NB4 (cell line): ENCODE measurements at regions not wholly inside any gene's neighbourhood (a gene's known extent, or its start where the extent isn't known, plus 50 kb on each side); places are given as distances from the start of the nearest gene placed in this dataset.
"Not testable (repeated sequence)": the region's sequence is repeated elsewhere in the genome, so short reads cannot be mapped to it uniquely, and the experiment has no call there.

Experiments
- DNase-seq: peaks from one replicate; pipeline ENCODE4 v3.0.0; 2010; ENCODE audit warnings: low read depth
- H3K4me3 ChIP-seq: one replicate; pipeline ENCODE4 v1.5.1; 2011; ENCODE audit warnings: mild to moderate bottlenecking, low read depth, low read length, moderate library complexity
- CTCF ChIP-seq: IDR thresholded peaks from one replicate; pipeline ENCODE4 v1.5.1; 2012; ENCODE audit warnings: low read depth, low read length
- MYC ChIP-seq: IDR thresholded peaks from 2 replicates; pipeline ENCODE4 v1.6.1; 2011; ENCODE audit warnings: low read depth, low read length
- POLR2A ChIP-seq: IDR thresholded peaks from 2 replicates; pipeline ENCODE4 v1.6.1; 2011; ENCODE audit warnings: mild to moderate bottlenecking; ENCODE audit not compliant: insufficient read length; ENCODE audit errors: extremely low read depth
- TF ChIP-seq, protein P1 (sequence below): IDR thresholded peaks from 2 replicates; pipeline ENCODE4 v1.6.1; 2011; ENCODE audit warnings: low read depth, low read length

- no peak for DNase-seq
These were observed 71.5 kb upstream of the RTL6 start for GRCh38 chr22:44569561-44569991.

GRCh38 chr22:44567846-44568493 is 69.9 kb upstream of the RTL6 start:
- TF ChIP-seq MYC, result no peak
- peak; percentile 67 for TF ChIP-seq CTCF
- DNase-seq, result peak; percentile 58
- H3K4me3 ChIP-seq, result no peak overlapping the region

More at GRCh38 chr22:44569561-44569991, 71.5 kb upstream of the RTL6 start:
- no peak for TF ChIP-seq POLR2A
- TF ChIP-seq CTCF, result no peak
- TF ChIP-seq, protein P1, sequence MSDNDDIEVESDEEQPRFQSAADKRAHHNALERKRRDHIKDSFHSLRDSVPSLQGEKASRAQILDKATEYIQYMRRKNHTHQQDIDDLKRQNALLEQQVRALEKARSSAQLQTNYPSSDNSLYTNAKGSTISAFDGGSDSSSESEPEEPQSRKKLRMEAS, result no peak
- TF ChIP-seq MYC, result no peak
- H3K4me3 ChIP-seq, result no peak overlapping the region

- H3K4me3 ChIP-seq, DNase-seq: not testable (repeated sequence)
These were observed 69.4 kb upstream of the RTL6 start for GRCh38 chr22:44567378-44567841.

DNA sequence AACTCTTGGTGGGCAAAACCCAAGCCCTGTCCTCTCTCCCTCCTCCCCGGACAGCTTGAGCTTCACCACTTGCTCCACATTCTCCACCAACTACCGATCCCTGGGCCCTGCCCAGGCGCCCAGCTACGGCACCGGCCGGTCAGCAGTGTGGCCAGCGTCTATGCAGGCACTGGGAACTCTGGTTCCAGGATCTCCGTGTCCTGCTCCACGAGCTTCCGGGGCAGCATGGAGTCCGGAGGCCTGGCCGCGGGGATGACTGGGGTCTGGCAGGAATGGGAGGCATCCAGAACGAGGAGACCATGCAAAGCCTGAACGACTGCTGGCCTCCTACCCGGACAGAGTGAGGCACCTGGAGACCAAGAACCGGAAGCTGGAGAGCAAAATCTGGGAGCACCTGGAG is 68.9 kb upstream of the RTL6 start:
- TF ChIP-seq CTCF (no peak), POLR2A (no peak), MYC (no peak)
- TF ChIP-seq, protein P1, result no peak
- DNase-seq, result no peak
- no peak overlapping the region for H3K4me3 ChIP-seq

GRCh38 chr22:44562651-44563050 is 64.6 kb upstream of the RTL6 start:
- H3K4me3 ChIP-seq, DNase-seq: not testable (repeated sequence)

DNA sequence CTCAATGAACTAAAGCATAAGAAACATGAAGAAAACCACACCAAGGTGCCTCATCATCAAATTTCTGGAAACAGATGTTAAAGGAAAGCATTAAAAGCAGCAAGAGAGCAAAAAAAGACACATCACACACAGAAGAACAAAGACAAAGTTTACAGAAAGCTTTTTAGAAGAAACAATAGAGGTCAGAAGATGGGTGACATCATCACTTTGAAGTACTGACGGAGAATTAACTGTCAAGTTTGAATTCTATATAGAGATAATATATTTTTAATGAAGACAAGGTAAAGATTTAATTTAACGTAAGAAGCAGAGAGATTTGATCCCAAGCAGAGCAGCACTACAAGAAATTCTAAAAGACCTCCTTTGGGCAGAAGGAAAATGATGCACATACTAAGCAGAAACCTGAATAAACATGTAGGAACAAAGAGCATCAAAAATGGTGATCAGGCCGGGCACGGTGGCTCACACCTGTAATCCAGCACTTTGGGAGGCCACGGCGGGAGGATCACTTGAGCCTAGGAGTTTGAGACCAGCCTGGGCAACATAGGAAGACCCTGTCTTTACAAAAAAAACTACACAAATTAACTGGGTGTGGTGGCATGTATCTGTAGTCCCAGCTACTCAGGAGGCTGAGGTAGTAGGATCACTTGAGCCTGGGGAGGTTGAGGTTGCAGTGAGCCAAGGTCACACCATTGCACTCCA is 63.3 kb upstream of the RTL6 start:
- TF ChIP-seq, protein P1, result no peak
- TF ChIP-seq CTCF (no peak), POLR2A (no peak), MYC (no peak)
- no peak for DNase-seq
- H3K4me3 ChIP-seq, result no peak overlapping the region

- H3K4me3 ChIP-seq, result not testable (repeated sequence)
- DNase-seq, result peak; percentile 60
These were observed 60.6 kb upstream of the RTL6 start for GRCh38 chr22:44558671-44559070.

DNA sequence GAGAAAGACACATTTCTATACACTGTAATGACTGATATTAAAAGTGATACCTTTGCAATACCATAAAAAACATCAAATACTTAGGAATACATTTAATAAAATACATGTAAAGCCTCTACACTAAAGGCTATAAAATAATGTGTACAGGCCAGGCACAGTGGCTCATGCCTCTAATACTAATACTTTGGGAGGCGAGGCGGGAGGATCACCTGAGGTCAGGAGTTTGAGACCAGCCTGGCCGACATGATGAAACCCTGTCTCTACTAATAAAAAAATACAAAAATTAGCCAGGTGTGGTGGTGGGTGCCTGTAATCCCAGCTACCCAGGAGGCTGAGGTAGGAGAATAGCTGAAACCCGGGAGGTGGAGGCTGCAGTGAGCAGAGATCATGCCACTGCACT is 59.8 kb upstream of the RTL6 start:
- DNase-seq, H3K4me3 ChIP-seq: not testable (repeated sequence)
